Vagina (tissue), 2 donors: ENCODE measurements at regions not wholly inside any gene's neighbourhood (a gene's known extent, or its start where the extent isn't known, plus 50 kb on each side); places are given as distances from the start of the nearest gene placed in this dataset.

Experiments
- POLR2A ChIP-seq, 2 donors: fragments of 450-650 bp; IDR thresholded peaks; one replicate each; pipeline ENCODE4 v1.6.1; 2017; ENCODE audit warnings: antibody characterized with exemption in 2 of 2, mild to moderate bottlenecking in 2 of 2, moderate library complexity in 2 of 2
- TF ChIP-seq, protein P1 (sequence below), 3 experiments: fragments of 450-650 bp in 2 of 3; fragments of 200-600 bp in 1 of 3; sonication (generic) in 1 of 3; IDR thresholded peaks; one replicate each; pipeline ENCODE4 v1.5.1; 2017 to 2019; ENCODE audit warnings: antibody characterized with exemption in 3 of 3, mild to moderate bottlenecking in 2 of 3, moderate library complexity in 2 of 3

DNA sequence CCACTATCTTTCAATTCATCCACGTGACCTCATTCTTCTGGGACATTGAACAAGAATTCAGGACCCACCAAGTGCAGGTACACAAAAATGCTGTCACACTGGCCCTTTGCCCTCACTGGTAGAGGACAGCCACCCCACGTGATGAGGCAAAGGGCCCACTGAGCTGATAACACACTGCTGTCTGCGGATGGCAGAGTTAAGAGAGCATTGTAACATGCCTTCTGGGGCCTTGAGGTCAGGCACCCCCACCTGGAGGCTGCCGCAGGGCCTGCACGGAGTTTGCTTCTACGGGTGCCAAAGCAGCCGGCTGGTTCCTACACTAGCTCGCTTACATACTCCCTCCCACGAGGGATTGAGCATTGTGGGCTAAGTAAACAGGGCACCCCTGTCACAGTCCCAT is 101.0 kb downstream of the LRIG3 start:
- TF ChIP-seq, protein P1, sequence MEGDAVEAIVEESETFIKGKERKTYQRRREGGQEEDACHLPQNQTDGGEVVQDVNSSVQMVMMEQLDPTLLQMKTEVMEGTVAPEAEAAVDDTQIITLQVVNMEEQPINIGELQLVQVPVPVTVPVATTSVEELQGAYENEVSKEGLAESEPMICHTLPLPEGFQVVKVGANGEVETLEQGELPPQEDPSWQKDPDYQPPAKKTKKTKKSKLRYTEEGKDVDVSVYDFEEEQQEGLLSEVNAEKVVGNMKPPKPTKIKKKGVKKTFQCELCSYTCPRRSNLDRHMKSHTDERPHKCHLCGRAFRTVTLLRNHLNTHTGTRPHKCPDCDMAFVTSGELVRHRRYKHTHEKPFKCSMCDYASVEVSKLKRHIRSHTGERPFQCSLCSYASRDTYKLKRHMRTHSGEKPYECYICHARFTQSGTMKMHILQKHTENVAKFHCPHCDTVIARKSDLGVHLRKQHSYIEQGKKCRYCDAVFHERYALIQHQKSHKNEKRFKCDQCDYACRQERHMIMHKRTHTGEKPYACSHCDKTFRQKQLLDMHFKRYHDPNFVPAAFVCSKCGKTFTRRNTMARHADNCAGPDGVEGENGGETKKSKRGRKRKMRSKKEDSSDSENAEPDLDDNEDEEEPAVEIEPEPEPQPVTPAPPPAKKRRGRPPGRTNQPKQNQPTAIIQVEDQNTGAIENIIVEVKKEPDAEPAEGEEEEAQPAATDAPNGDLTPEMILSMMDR (IDR thresholded peaks at IDR 0.05), result no peak
- no peak for TF ChIP-seq POLR2A (IDR thresholded peaks at IDR 0.05)
